HFF-Myc (cell line): ENCODE measurements at regions not wholly inside any gene's neighbourhood (a gene's known extent, or its start where the extent isn't known, plus 50 kb on each side); places are given as distances from the start of the nearest gene placed in this dataset.

Experiments used
- DNase-seq: peaks from one replicate; pipeline ENCODE4 v3.0.0-alpha.2; 2011; ENCODE audit warnings: low read depth; ENCODE audit errors: extremely low read depth
- H3K4me3 ChIP-seq: replicated peaks from 2 replicates; pipeline ENCODE4 v1.5.1; 2011; ENCODE audit warnings: low read depth, mild to moderate bottlenecking, control low read depth, low read length
- TF ChIP-seq, protein P1 (sequence below): IDR thresholded peaks from 2 replicates; pipeline ENCODE4 v1.5.1; 2012; ENCODE audit warnings: mild to moderate bottlenecking, low read depth, low read length, control low read depth; ENCODE audit errors: missing control alignments

GRCh38 chr3:66565301-66565700 lies 64.5 kb upstream of the LRIG1 start:
- no peak overlapping the region for H3K4me3 ChIP-seq
- TF ChIP-seq, protein P1, sequence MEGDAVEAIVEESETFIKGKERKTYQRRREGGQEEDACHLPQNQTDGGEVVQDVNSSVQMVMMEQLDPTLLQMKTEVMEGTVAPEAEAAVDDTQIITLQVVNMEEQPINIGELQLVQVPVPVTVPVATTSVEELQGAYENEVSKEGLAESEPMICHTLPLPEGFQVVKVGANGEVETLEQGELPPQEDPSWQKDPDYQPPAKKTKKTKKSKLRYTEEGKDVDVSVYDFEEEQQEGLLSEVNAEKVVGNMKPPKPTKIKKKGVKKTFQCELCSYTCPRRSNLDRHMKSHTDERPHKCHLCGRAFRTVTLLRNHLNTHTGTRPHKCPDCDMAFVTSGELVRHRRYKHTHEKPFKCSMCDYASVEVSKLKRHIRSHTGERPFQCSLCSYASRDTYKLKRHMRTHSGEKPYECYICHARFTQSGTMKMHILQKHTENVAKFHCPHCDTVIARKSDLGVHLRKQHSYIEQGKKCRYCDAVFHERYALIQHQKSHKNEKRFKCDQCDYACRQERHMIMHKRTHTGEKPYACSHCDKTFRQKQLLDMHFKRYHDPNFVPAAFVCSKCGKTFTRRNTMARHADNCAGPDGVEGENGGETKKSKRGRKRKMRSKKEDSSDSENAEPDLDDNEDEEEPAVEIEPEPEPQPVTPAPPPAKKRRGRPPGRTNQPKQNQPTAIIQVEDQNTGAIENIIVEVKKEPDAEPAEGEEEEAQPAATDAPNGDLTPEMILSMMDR: no peak
- DNase-seq: no peak

- no peak overlapping the region for H3K4me3 ChIP-seq
- no peak for DNase-seq
- TF ChIP-seq, protein P1: no peak
Observed at GRCh38 chr3:66567077-66567476, 66.3 kb upstream of the LRIG1 start.

- H3K4me3 ChIP-seq: no peak overlapping the region
- DNase-seq: no peak
- TF ChIP-seq, protein P1: no peak
Observed at GRCh38 chr3:66572090-66572675, 71.4 kb upstream of the LRIG1 start.

DNA sequence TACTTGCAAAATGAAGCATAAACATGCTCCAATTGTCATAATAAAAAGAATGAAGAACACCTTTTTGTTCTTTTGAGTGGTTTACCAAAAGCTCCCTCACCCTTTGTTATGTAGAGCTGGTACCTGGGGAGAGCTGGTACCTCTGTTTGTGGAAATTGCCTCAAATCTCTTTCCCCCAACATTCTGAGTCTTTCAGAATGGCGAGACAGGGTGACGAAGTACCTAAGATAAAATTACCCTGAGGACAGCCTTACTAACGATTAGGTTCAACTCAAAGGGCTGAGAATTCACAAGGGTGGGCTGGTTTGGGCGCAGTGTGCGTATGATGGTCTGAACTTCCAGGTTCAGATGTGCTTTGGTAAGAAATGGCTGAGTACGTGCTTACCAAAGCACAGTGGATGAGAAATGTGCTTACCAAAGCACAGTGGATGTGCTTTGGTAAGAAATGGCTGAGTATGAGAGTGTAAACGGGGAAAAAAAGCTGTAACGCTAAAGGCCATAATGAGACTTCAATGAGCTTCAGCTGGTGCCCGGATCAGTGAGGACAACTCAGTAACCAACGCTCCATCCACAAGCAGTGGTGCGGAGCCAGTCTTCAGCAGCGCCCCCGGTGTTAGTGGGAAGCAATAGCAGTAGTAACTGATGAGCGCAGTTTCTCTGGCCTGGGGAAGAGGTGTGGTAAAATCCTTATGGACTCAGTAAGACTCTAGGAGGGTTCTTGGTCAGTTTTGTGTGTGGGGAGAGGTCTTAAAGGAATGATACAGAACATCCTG lies 72.3 kb upstream of the LRIG1 start:
- TF ChIP-seq, protein P1: peak; percentile 44
- no peak for DNase-seq
- no peak overlapping the region for H3K4me3 ChIP-seq

DNA sequence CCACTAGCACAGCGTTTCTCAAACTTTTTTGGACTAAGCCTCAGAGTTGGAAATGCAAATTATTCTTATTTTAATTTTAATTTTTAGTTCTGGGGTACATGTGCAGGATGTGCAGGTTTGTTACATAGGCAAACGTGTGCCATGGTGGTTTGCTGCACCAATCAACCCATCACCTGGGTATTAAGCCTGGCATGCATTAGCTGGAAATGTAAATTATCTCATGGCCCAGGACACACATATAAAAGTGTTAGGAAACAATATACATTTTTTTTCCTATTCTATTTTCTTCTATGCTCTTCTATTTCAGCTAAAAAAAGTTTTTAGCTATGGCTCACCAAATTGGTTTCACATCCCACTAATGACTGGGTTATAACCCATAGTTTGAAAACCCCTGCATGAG lies 73.3 kb upstream of the LRIG1 start:
- H3K4me3 ChIP-seq: no peak overlapping the region
- TF ChIP-seq, protein P1: no peak
- no peak for DNase-seq

- no peak overlapping the region for H3K4me3 ChIP-seq
- TF ChIP-seq, protein P1: no peak
- DNase-seq: no peak
Observed at GRCh38 chr3:66577426-66578203, 76.8 kb upstream of the LRIG1 start.
